HepG2 (cell line): ENCODE measurements at regions not wholly inside any gene's neighbourhood (a gene's known extent, or its start where the extent isn't known, plus 50 kb on each side); places are given as distances from the start of the nearest gene placed in this dataset.

ENCODE experiments used
- ATAC-seq: fragments of 200-7000 bp; cut with Tn5 transposase; 3 replicates; pipeline ENCODE4 v1.9.1; 2020; ENCODE audit warnings: mild to moderate bottlenecking, moderate library complexity
- BruUV-seq: library from RNA; stranded (reverse); fragments of 400-500 nt; replicated peaks from 2 replicates; lab custom pipeline; 2021; lab: Mats Ljungman, UMichigan
- CTCF ChIA-PET: fragments of 300-600 bp; formaldehyde crosslinking; extraction: SDS; loops from one replicate; lab custom pipeline; 2021; ENCODE audit warnings: low total read pairs, inconsistent platforms, low intra/inter-chr PET ratio; lab: Yijun Ruan, JAX
- POLR2A ChIA-PET: fragments of 350-600 bp; sonication (Branson Sonifier 250); formaldehyde crosslinking; loops from one replicate; lab custom pipeline; 2020; ENCODE audit warnings: antibody characterized with exemption, inconsistent platforms; lab: Yijun Ruan, JAX
- DNase-seq: peaks from one replicate; pipeline ENCODE4 v3.0.0-alpha.2; 2015; ENCODE audit warnings: low spot score
- FAIRE-seq: peaks from 3 replicates; lab custom pipeline; 2011; peaks lifted over from hg19 to GRCh38; lab: Jason Lieb, UNC
- H2AFZ ChIP-seq: one replicate; pipeline ENCODE4 v1.6.1; 2011; ENCODE audit warnings: low read length, inconsistent platforms
- H3K27ac ChIP-seq: fragments of 300-600 bp; 3 replicates; pipeline ENCODE4 v1.8.0; 2011; ENCODE audit warnings: mixed run types, mild to moderate bottlenecking, mixed read lengths, low read length, inconsistent platforms; ENCODE audit not compliant: insufficient read depth; ENCODE audit errors: extremely low read length
- H3K27me3 ChIP-seq, 2 experiments: fragments of 200-600 bp in 1 of 2; 2 replicates in 1 of 2; 3 replicates in 1 of 2; pipeline versions ENCODE4 v1.6.0 to v1.8.0; 2011; ENCODE audit warnings: low read length in 2 of 2, mild to moderate bottlenecking in 2 of 2, moderate library complexity in 2 of 2, inconsistent platforms in 1 of 2; ENCODE audit not compliant: insufficient read depth in 2 of 2, control insufficient read depth in 1 of 2
- H3K36me3 ChIP-seq, 2 experiments: fragments of 200-600 bp in 1 of 2; replicated peaks in 1 of 2; 2 replicates in 1 of 2; 3 replicates in 1 of 2; pipeline versions ENCODE4 v1.5.1 to v1.8.0; 2011; ENCODE audit warnings: low read length in 2 of 2, inconsistent platforms in 1 of 2; ENCODE audit not compliant: insufficient read depth in 2 of 2, control insufficient read depth in 1 of 2
- H3K4me1 ChIP-seq: 2 replicates; pipeline ENCODE4 v1.5.1; 2012; ENCODE audit warnings: low read length, inconsistent platforms; ENCODE audit not compliant: insufficient read depth
- H3K4me2 ChIP-seq: 2 replicates; pipeline ENCODE4 v1.6.0; 2011; ENCODE audit warnings: low read depth, low read length, inconsistent platforms
- H3K4me3 ChIP-seq, 3 experiments: fragments of 200-600 bp in 1 of 3; sonication (generic), shearing (Covaris generic) in 1 of 3; replicated peaks in 1 of 3; 2 replicates each; pipeline ENCODE4 v1.5.1; 2011 to 2016; ENCODE audit warnings: low read length in 3 of 3, inconsistent platforms in 2 of 3, low read depth in 2 of 3, mild to moderate bottlenecking in 2 of 3, control low read depth in 1 of 3, mixed read lengths in 1 of 3; ENCODE audit not compliant: insufficient read depth in 1 of 3
- H3K79me2 ChIP-seq: one replicate; pipeline ENCODE4 v1.6.1; 2011; ENCODE audit warnings: low read length, inconsistent platforms; ENCODE audit not compliant: insufficient read depth
- H3K9ac ChIP-seq: 2 replicates; pipeline ENCODE4 v1.6.0; 2011; ENCODE audit warnings: mild to moderate bottlenecking, low read depth, low read length, inconsistent platforms; ENCODE audit not compliant: insufficient read depth
- H3K9me3 ChIP-seq: 2 replicates; pipeline ENCODE4 v1.5.1; 2012; ENCODE audit warnings: mild to moderate bottlenecking, low read length
- H4K20me1 ChIP-seq: 2 replicates; pipeline ENCODE4 v1.6.0; 2011; ENCODE audit warnings: inconsistent platforms, mild to moderate bottlenecking, low read length, moderate library complexity; ENCODE audit not compliant: insufficient read depth
- HOXA7 ChIP-seq: sonication (generic); formaldehyde crosslinking; IDR thresholded peaks from 2 replicates; pipeline ENCODE4 v1.8.1; 2022; ENCODE audit warnings: mild to moderate bottlenecking, missing genetic modification reagents, moderate library complexity
- RFXAP ChIP-seq: sonication (generic); formaldehyde crosslinking; IDR thresholded peaks from 2 replicates; pipeline ENCODE4 v1.4.0; 2020; ENCODE audit warnings: missing genetic modification reagents, borderline replicate concordance
- ZNF12 ChIP-seq: sonication (generic); formaldehyde crosslinking; IDR thresholded peaks from 2 replicates; pipeline ENCODE4 v1.5.0; 2020; ENCODE audit warnings: missing genetic modification reagents
- ZNF230 ChIP-seq: sonication (generic); formaldehyde crosslinking; IDR thresholded peaks from 2 replicates; pipeline ENCODE4 v1.4.0; 2020; ENCODE audit warnings: mild to moderate bottlenecking, missing genetic modification reagents
- ZNF781 ChIP-seq: sonication (generic); formaldehyde crosslinking; IDR thresholded peaks from 2 replicates; pipeline ENCODE4 v1.5.1; 2020; ENCODE audit warnings: borderline replicate concordance, mild to moderate bottlenecking, missing genetic modification reagents; ENCODE audit errors: not compliant biosample characterization
- WGBS: methylation state at CpG from one replicate; pipeline ENCODE4 v1.1.6; 2017; ENCODE audit warnings: low lambda C conversion rate; 5-methylcytosine and 5-hydroxymethylcytosine counted together
- in situ Hi-C: cut with HindIII; loops from 2 replicates; pipeline ENCODE4 v1.10.0; 2017; ENCODE audit warnings: low pct_unique_long_range_greater_than_20kb; ENCODE audit not compliant: extremely low pct_ligation_motif_present
- intact Hi-C: fragments of 100-400 bp; cut with micrococcal nuclease; formaldehyde crosslinking; loops from one replicate; pipeline ENCODE4 v1.10.0; 2022; ENCODE audit not compliant: unreplicated experiment
- TF ChIP-seq, protein P1 (sequence below): sonication (generic); formaldehyde crosslinking; IDR thresholded peaks from 2 replicates; pipeline ENCODE4 v1.9.0; 2021; ENCODE audit warnings: missing genetic modification reagents, mild to moderate bottlenecking, borderline replicate concordance
- TF ChIP-seq, protein P2 (sequence below): sonication (generic); formaldehyde crosslinking; IDR thresholded peaks from 2 replicates; pipeline ENCODE4 v1.5.1; 2020; ENCODE audit warnings: missing genetic modification reagents, mild to moderate bottlenecking, borderline replicate concordance
- TF ChIP-seq, protein P3 (sequence below): sonication (generic); formaldehyde crosslinking; IDR thresholded peaks from 2 replicates; pipeline ENCODE4 v1.4.0; 2020; ENCODE audit warnings: missing genetic modification reagents
- TF ChIP-seq, protein P4 (sequence below): sonication (generic); formaldehyde crosslinking; IDR thresholded peaks from 2 replicates; pipeline ENCODE4 v1.4.0; 2020; ENCODE audit warnings: missing genetic modification reagents
- TF ChIP-seq, protein P5 (sequence below), 2 experiments: sonication (generic) in 1 of 2; formaldehyde crosslinking in 1 of 2; IDR thresholded peaks; 2 replicates each; pipeline versions ENCODE4 v1.4.0 to v1.6.1; 2018 to 2020; ENCODE audit warnings: missing genetic modification reagents in 2 of 2, borderline replicate concordance in 1 of 2, low read depth in 1 of 2, mild to moderate bottlenecking in 1 of 2, missing biosample characterization in 1 of 2

DNA sequence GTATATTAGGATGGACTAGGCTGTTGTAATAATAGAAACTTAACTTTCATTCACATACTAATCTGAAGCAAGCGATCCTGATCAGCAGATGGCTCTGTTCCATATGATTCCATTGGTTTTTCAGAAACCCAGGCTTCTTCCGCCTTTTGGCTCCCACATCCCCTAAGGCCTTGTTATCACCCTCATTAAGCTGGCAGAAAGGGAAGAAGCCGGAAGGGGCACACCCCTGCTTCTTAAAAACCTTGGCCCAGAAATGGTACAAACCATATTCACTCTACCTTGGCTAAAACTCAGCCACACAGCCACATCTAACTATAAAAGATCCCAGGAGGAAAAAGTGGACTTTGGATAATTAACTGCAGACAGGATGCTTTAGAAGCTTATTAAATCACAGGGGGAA lies 329.2 kb downstream of the PCNX1 start:
- 0 out of 5 replicates have a peak, but pooled peaks cover 0 to 3% of the 10 kb centered on the region in 2 experiments for H3K27me3 ChIP-seq
- ChIA-PET POLR2A (no interaction called here), CTCF (no interaction called here)
- FAIRE-seq (no peak), DNase-seq (no peak), ATAC-seq (no peak)
- no peak overlapping the region for H2AFZ ChIP-seq
- intact Hi-C loops (no loop called here), in situ Hi-C loops (no loop called here)
- no peaks in the 10 kb centered on the region for H4K20me1 ChIP-seq
- WGBS, result 59% methylated on average over 3 of the region's 3 CpGs
- no peak overlapping the region for H3K4me3 ChIP-seq
- H3K36me3 ChIP-seq, result no peaks in the 10 kb centered on the region
- H3K9ac ChIP-seq, result no peak overlapping the region
- no TSS peak for BruUV-seq
- no peak overlapping the region for H3K27ac ChIP-seq
- TF ChIP-seq, protein P1, sequence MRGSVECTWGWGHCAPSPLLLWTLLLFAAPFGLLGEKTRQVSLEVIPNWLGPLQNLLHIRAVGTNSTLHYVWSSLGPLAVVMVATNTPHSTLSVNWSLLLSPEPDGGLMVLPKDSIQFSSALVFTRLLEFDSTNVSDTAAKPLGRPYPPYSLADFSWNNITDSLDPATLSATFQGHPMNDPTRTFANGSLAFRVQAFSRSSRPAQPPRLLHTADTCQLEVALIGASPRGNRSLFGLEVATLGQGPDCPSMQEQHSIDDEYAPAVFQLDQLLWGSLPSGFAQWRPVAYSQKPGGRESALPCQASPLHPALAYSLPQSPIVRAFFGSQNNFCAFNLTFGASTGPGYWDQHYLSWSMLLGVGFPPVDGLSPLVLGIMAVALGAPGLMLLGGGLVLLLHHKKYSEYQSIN (CRISPR knock-in tag), result no peak
- TF ChIP-seq, protein P2, sequence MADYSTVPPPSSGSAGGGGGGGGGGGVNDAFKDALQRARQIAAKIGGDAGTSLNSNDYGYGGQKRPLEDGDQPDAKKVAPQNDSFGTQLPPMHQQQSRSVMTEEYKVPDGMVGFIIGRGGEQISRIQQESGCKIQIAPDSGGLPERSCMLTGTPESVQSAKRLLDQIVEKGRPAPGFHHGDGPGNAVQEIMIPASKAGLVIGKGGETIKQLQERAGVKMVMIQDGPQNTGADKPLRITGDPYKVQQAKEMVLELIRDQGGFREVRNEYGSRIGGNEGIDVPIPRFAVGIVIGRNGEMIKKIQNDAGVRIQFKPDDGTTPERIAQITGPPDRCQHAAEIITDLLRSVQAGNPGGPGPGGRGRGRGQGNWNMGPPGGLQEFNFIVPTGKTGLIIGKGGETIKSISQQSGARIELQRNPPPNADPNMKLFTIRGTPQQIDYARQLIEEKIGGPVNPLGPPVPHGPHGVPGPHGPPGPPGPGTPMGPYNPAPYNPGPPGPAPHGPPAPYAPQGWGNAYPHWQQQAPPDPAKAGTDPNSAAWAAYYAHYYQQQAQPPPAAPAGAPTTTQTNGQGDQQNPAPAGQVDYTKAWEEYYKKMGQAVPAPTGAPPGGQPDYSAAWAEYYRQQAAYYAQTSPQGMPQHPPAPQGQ, result no peak
- no peak for TF ChIP-seq RFXAP (CRISPR knock-in tag)
- no peak for TF ChIP-seq ZNF781 (CRISPR knock-in tag)
- TF ChIP-seq, protein P3, sequence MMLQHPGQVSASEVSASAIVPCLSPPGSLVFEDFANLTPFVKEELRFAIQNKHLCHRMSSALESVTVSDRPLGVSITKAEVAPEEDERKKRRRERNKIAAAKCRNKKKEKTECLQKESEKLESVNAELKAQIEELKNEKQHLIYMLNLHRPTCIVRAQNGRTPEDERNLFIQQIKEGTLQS (CRISPR knock-in tag), result no peak
- TF ChIP-seq ZNF230 (CRISPR knock-in tag), result no peak
- TF ChIP-seq ZNF12 (CRISPR knock-in tag), result no peak
- TF ChIP-seq, protein P4, sequence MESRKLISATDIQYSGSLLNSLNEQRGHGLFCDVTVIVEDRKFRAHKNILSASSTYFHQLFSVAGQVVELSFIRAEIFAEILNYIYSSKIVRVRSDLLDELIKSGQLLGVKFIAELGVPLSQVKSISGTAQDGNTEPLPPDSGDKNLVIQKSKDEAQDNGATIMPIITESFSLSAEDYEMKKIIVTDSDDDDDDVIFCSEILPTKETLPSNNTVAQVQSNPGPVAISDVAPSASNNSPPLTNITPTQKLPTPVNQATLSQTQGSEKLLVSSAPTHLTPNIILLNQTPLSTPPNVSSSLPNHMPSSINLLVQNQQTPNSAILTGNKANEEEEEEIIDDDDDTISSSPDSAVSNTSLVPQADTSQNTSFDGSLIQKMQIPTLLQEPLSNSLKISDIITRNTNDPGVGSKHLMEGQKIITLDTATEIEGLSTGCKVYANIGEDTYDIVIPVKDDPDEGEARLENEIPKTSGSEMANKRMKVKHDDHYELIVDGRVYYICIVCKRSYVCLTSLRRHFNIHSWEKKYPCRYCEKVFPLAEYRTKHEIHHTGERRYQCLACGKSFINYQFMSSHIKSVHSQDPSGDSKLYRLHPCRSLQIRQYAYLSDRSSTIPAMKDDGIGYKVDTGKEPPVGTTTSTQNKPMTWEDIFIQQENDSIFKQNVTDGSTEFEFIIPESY (CRISPR knock-in tag), result no peak
- no peak for TF ChIP-seq HOXA7 (CRISPR knock-in tag)
- TF ChIP-seq, protein P5, sequence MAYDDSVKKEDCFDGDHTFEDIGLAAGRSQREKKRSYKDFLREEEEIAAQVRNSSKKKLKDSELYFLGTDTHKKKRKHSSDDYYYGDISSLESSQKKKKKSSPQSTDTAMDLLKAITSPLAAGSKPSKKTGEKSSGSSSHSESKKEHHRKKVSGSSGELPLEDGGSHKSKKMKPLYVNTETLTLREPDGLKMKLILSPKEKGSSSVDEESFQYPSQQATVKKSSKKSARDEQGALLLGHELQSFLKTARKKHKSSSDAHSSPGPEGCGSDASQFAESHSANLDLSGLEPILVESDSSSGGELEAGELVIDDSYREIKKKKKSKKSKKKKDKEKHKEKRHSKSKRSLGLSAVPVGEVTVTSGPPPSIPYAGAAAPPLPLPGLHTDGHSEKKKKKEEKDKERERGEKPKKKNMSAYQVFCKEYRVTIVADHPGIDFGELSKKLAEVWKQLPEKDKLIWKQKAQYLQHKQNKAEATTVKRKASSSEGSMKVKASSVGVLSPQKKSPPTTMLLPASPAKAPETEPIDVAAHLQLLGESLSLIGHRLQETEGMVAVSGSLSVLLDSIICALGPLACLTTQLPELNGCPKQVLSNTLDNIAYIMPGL (CRISPR knock-in tag; IDR thresholded peaks at IDR 0.05; ENCODE audit: borderline replicate concordance in 1 of 2, low read depth in 1 of 2), result no peak
- H3K4me1 ChIP-seq, result peaks cover 15% of the 10 kb centered on the region
- H3K9me3 ChIP-seq, result no peaks in the 10 kb centered on the region
- H3K4me2 ChIP-seq, result no peak overlapping the region
- no peaks in the 10 kb centered on the region for H3K79me2 ChIP-seq
